Lower lobe of right lung (tissue), 2 donors: ENCODE measurements at regions not wholly inside any gene's neighbourhood (a gene's known extent, or its start where the extent isn't known, plus 50 kb on each side); places are given as distances from the start of the nearest gene placed in this dataset.
"Not testable (repeated sequence)": the region's sequence is repeated elsewhere in the genome, so short reads cannot be mapped to it uniquely, and the experiment has no call there.

Source experiments
- ATAC-seq, 2 donors: fragments of 200-7000 bp; cut with Tn5 transposase; one replicate each; pipeline ENCODE4 v1.9.1; 2020 to 2022; ENCODE audit warnings: mild to moderate bottlenecking in 2 of 2, moderate library complexity in 2 of 2
- DNase-seq: peaks from one replicate; pipeline ENCODE4 v3.0.0-alpha.2; 2020
- H3K27ac ChIP-seq: fragments of 200-600 bp; one replicate; pipeline ENCODE4 v1.8.0; 2022
- H3K27me3 ChIP-seq: fragments of 200-600 bp; one replicate; pipeline ENCODE4 v1.8.0; 2022; ENCODE audit warnings: low read depth
- H3K36me3 ChIP-seq: fragments of 200-600 bp; one replicate; pipeline ENCODE4 v1.8.0; 2022; ENCODE audit warnings: mild to moderate bottlenecking
- H3K4me1 ChIP-seq: fragments of 200-600 bp; one replicate; pipeline ENCODE4 v1.8.0; 2022
- H3K4me3 ChIP-seq: fragments of 200-600 bp; one replicate; pipeline ENCODE4 v1.8.0; 2022; ENCODE audit warnings: mild to moderate bottlenecking
- H3K9me3 ChIP-seq: fragments of 200-600 bp; one replicate; pipeline ENCODE4 v1.8.0; 2022
- CTCF ChIP-seq: fragments of 200-600 bp; IDR thresholded peaks from one replicate; pipeline ENCODE4 v1.8.0; 2022; ENCODE audit warnings: antibody characterized with exemption, mild to moderate bottlenecking
- intact Hi-C: fragments of 100-400 bp; cut with DNase I; formaldehyde crosslinking; loops from one replicate; pipeline ENCODE4 v1.11.0; 2022
- donor health status: DM: no; HTN: yes; CAD: no; lungs with severe emphysema.

GRCh38 chr6:48610846-48611245 is 499.8 kb upstream of the PTCHD4 start:
- Histone ChIP-seq H3K4me3 (no peak overlapping the region), H3K9me3 (no peaks in the 10 kb centered on the region), H3K27ac (no peak overlapping the region), H3K4me1 (no peaks in the 10 kb centered on the region), H3K36me3 (no peaks in the 10 kb centered on the region), H3K27me3 (no peaks in the 10 kb centered on the region)
- no peak for ATAC-seq
- TF ChIP-seq CTCF = no peak
- intact Hi-C loops = no loop called here
- no peak for DNase-seq

DNA sequence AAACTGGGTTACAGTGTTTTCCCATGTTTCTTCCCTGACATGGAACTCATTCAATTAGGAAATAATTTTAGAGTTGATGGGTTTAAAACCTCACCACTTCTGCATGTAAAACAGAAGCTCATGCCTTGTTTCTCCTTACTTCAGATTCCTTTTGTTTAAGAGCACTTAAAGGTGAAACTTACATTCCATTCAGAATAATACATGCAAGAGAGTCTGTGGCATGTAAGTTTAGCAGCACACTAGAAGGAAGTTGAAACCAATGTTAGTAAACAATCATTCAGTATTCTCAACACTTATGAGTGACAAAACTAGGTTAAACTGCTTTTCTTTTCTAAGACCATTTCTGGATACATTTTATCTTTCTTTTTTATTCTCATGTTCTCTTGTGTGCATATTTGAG is 495.6 kb upstream of the PTCHD4 start:
- intact Hi-C loops = no loop called here
- Histone ChIP-seq H3K36me3 (no peaks in the 10 kb centered on the region), H3K4me1 (no peaks in the 10 kb centered on the region), H3K27me3 (no peaks in the 10 kb centered on the region), H3K27ac (no peak overlapping the region), H3K9me3 (no peaks in the 10 kb centered on the region), H3K4me3 (no peak overlapping the region)
- TF ChIP-seq CTCF = no peak
- DNase-seq (no peak), ATAC-seq (peak; percentile 59 to 75)

GRCh38 chr6:48597951-48598350 is 487.0 kb upstream of the PTCHD4 start:
- no peak overlapping the region for H3K4me3 ChIP-seq

DNA sequence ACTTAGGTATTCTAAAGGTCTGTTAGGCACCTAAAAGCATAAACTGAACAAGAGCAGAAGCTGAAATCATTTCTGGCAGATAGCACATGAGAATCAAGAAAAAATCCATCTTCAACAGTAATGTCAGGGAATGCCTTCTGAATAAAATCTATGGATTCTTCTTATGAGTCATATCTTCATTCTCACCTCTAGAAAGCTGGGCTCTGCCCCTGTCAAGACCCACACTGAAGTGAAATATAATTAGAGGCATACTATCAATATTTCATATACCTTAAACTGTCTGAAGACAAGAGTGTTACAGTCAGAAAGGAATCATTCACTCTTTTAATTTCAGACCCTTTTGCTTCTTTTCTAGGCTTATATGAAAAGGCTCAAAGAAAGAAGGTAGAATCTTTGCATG is 485.8 kb upstream of the PTCHD4 start:
- no peak overlapping the region for H3K27ac ChIP-seq
- H3K4me1 ChIP-seq = no peaks in the 10 kb centered on the region
- no peaks in the 10 kb centered on the region for H3K36me3 ChIP-seq
- intact Hi-C loops = no loop called here
- H3K4me3 ChIP-seq = no peak overlapping the region
- no peaks in the 10 kb centered on the region for H3K9me3 ChIP-seq
- ATAC-seq (no peak), DNase-seq (no peak)
- no peak for TF ChIP-seq CTCF
- H3K27me3 ChIP-seq = no peaks in the 10 kb centered on the region

More at GRCh38 chr6:48597951-48598350, 487.0 kb upstream of the PTCHD4 start:
- ATAC-seq (no peak), DNase-seq (no peak)
- H3K36me3 ChIP-seq = no peaks in the 10 kb centered on the region
- H3K9me3 ChIP-seq = no peaks in the 10 kb centered on the region
- intact Hi-C loops = no loop called here
- no peaks in the 10 kb centered on the region for H3K4me1 ChIP-seq
- no peak overlapping the region for H3K27ac ChIP-seq
- no peaks in the 10 kb centered on the region for H3K27me3 ChIP-seq
- TF ChIP-seq CTCF = no peak

DNA sequence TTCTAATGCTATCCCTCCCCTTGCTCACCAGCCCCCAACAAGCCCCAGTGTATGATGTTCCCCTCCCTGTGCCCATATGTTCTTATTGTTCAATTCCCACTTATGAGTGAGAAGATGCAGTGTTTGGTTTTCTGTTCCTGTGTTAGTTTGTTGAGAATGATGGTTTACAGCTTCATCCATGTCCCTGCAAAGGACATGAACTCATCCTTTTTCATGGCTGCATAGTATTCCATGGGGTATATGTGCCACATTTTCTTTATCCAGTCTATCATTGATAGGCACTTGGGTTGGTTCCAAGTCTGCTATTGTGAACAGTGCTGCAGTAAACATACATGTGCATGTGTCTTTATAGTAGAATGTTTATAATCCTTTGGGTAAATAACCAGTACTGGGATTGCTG is 480.2 kb upstream of the PTCHD4 start:
- H3K4me1 ChIP-seq, H3K9me3 ChIP-seq, H3K4me3 ChIP-seq, intact Hi-C loops, H3K27me3 ChIP-seq, DNase-seq, ATAC-seq, H3K27ac ChIP-seq, H3K36me3 ChIP-seq: not testable (repeated sequence)

GRCh38 chr6:48584846-48585245 is 473.8 kb upstream of the PTCHD4 start:
- Histone ChIP-seq H3K4me3 (no peak overlapping the region), H3K36me3 (no peaks in the 10 kb centered on the region), H3K9me3 (no peaks in the 10 kb centered on the region), H3K27me3 (no peaks in the 10 kb centered on the region), H3K27ac (no peak overlapping the region), H3K4me1 (no peaks in the 10 kb centered on the region)
- intact Hi-C loops = no loop called here
- DNase-seq (no peak), ATAC-seq (no peak)
- no peak for TF ChIP-seq CTCF
